ENCODE measurements at regions not wholly inside any gene's neighbourhood (a gene's known extent, or its start where the extent isn't known, plus 50 kb on each side); places are given as distances from the start of the nearest gene placed in this dataset.
"Not testable (repeated sequence)": the region's sequence is repeated elsewhere in the genome, so short reads cannot be mapped to it uniquely, and the experiment has no call there.

- H3K27me3 Mint-ChIP-seq: peaks cover 9 to 11% of the 10 kb centered on the region in 2 donors
- DNase-seq: no peak
- ATAC-seq (replicated peaks): no peak
- H3K4me3 Mint-ChIP-seq: no peak overlapping the region
- no peaks in the 10 kb centered on the region for H3K9me3 Mint-ChIP-seq
- H3K36me3 Mint-ChIP-seq (ENCODE audit: insufficient read depth): no peaks in the 10 kb centered on the region
- no peak overlapping the region for H3K27ac Mint-ChIP-seq
- peaks cover 0 to 5% of the 10 kb centered on the region in 2 donors for H3K4me1 Mint-ChIP-seq (ENCODE audit: low read depth in 2 of 2)
Measured at GRCh38 chr10:32187686-32188085, 131.5 kb upstream of the KIF5B start.

- H3K36me3 Mint-ChIP-seq (ENCODE audit: insufficient read depth); DNase-seq; ATAC-seq (replicated peaks); H3K27ac Mint-ChIP-seq; H3K9me3 Mint-ChIP-seq; H3K4me3 Mint-ChIP-seq; H3K4me1 Mint-ChIP-seq (ENCODE audit: low read depth in 2 of 2): not testable (repeated sequence)
- peaks cover 9 to 11% of the 10 kb centered on the region in 2 donors for H3K27me3 Mint-ChIP-seq
Measured at GRCh38 chr10:32183652-32184051, 127.4 kb upstream of the KIF5B start.

- no peaks in the 10 kb centered on the region for H3K4me1 Mint-ChIP-seq (ENCODE audit: low read depth in 2 of 2)
- peaks cover 3% of the 10 kb centered on the region for H3K36me3 Mint-ChIP-seq (ENCODE audit: insufficient read depth)
- ATAC-seq (replicated peaks) (no peak), DNase-seq (no peak)
- H3K9me3 Mint-ChIP-seq: no peaks in the 10 kb centered on the region
- H3K27ac Mint-ChIP-seq: no peak overlapping the region
- peaks cover 9% of the 10 kb centered on the region in 2 donors for H3K27me3 Mint-ChIP-seq
- no peak overlapping the region for H3K4me3 Mint-ChIP-seq
Measured at GRCh38 chr10:32182476-32182875, 126.3 kb upstream of the KIF5B start.

GRCh38 chr10:32180390-32181280 lies 124.4 kb upstream of the KIF5B start:
- Mint-ChIP-seq H3K36me3 (ENCODE audit: insufficient read depth) (peaks cover 3% of the 10 kb centered on the region), H3K4me3 (no peak overlapping the region), H3K27ac (no peak overlapping the region), H3K4me1 (ENCODE audit: low read depth in 2 of 2) (no peaks in the 10 kb centered on the region), H3K27me3 (peaks cover 5 to 9% of the 10 kb centered on the region in 2 donors), H3K9me3 (no peaks in the 10 kb centered on the region)
- ATAC-seq (replicated peaks) (no peak), DNase-seq (no peak)

- DNase-seq (no peak), ATAC-seq (replicated peaks) (no peak)
- Mint-ChIP-seq H3K27ac (no peak overlapping the region), H3K27me3 (peaks cover 5 to 8% of the 10 kb centered on the region in 2 donors), H3K4me3 (no peak overlapping the region), H3K9me3 (no peaks in the 10 kb centered on the region), H3K36me3 (ENCODE audit: insufficient read depth) (peaks cover 3% of the 10 kb centered on the region), H3K4me1 (ENCODE audit: low read depth in 2 of 2) (no peaks in the 10 kb centered on the region)
Measured at GRCh38 chr10:32179836-32180235, 123.6 kb upstream of the KIF5B start.

GRCh38 chr10:32177594-32177993 lies 121.4 kb upstream of the KIF5B start:
- not testable (repeated sequence) for H3K36me3 Mint-ChIP-seq (ENCODE audit: insufficient read depth); ATAC-seq (replicated peaks); H3K27me3 Mint-ChIP-seq; H3K9me3 Mint-ChIP-seq; H3K27ac Mint-ChIP-seq; H3K4me3 Mint-ChIP-seq; H3K4me1 Mint-ChIP-seq (ENCODE audit: low read depth in 2 of 2); DNase-seq

- Mint-ChIP-seq H3K27me3 (peaks cover 0 to 5% of the 10 kb centered on the region in 2 donors), H3K4me3 (no peak overlapping the region), H3K36me3 (ENCODE audit: insufficient read depth) (peaks cover 3% of the 10 kb centered on the region), H3K4me1 (ENCODE audit: low read depth in 2 of 2) (no peaks in the 10 kb centered on the region), H3K27ac (no peak overlapping the region), H3K9me3 (no peaks in the 10 kb centered on the region)
- DNase-seq: no peak
- ATAC-seq (replicated peaks): no peak
Measured at GRCh38 chr10:32175629-32176028, 119.4 kb upstream of the KIF5B start.

GRCh38 chr10:32174349-32174893 lies 118.2 kb upstream of the KIF5B start:
- ATAC-seq (replicated peaks): no peak
- H3K27me3 Mint-ChIP-seq: peaks cover 0 to 11% of the 10 kb centered on the region in 2 donors
- no peak for DNase-seq
- no peak overlapping the region for H3K27ac Mint-ChIP-seq
- H3K36me3 Mint-ChIP-seq (ENCODE audit: insufficient read depth): peaks cover 3% of the 10 kb centered on the region
- no peak overlapping the region for H3K4me3 Mint-ChIP-seq
- H3K4me1 Mint-ChIP-seq (ENCODE audit: low read depth in 2 of 2): no peaks in the 10 kb centered on the region
- no peaks in the 10 kb centered on the region for H3K9me3 Mint-ChIP-seq

GRCh38 chr10:32171204-32171603 lies 115.0 kb upstream of the KIF5B start:
- no peak for DNase-seq
- no peaks in the 10 kb centered on the region for H3K36me3 Mint-ChIP-seq (ENCODE audit: insufficient read depth)
- ATAC-seq (replicated peaks): no peak
- peaks cover under 1 to 15% of the 10 kb centered on the region in 2 donors for H3K27me3 Mint-ChIP-seq
- no peaks in the 10 kb centered on the region for H3K9me3 Mint-ChIP-seq
- H3K27ac Mint-ChIP-seq: no peak overlapping the region
- no peaks in the 10 kb centered on the region for H3K4me1 Mint-ChIP-seq (ENCODE audit: low read depth in 2 of 2)
- no peak overlapping the region for H3K4me3 Mint-ChIP-seq

- Mint-ChIP-seq H3K36me3 (ENCODE audit: insufficient read depth) (no peaks in the 10 kb centered on the region), H3K27ac (no peak overlapping the region), H3K27me3 (peaks cover 17 to 20% of the 10 kb centered on the region in 2 donors), H3K4me1 (ENCODE audit: low read depth in 2 of 2) (no peaks in the 10 kb centered on the region), H3K9me3 (no peaks in the 10 kb centered on the region), H3K4me3 (no peak overlapping the region)
- ATAC-seq (replicated peaks) (no peak), DNase-seq (no peak)
Measured at GRCh38 chr10:32169556-32169955, 113.3 kb upstream of the KIF5B start.

- H3K9me3 Mint-ChIP-seq: no peaks in the 10 kb centered on the region
- ATAC-seq (replicated peaks) (no peak), DNase-seq (no peak)
- no peaks in the 10 kb centered on the region for H3K36me3 Mint-ChIP-seq (ENCODE audit: insufficient read depth)
- no peak overlapping the region for H3K4me3 Mint-ChIP-seq
- H3K27me3 Mint-ChIP-seq: peaks cover 19 to 23% of the 10 kb centered on the region in 2 donors
- no peak overlapping the region for H3K27ac Mint-ChIP-seq
- no peaks in the 10 kb centered on the region for H3K4me1 Mint-ChIP-seq (ENCODE audit: low read depth in 2 of 2)
Measured at GRCh38 chr10:32167450-32167849, 111.2 kb upstream of the KIF5B start.

GRCh38 chr10:32166365-32166764 lies 110.1 kb upstream of the KIF5B start:
- DNase-seq (no peak), ATAC-seq (replicated peaks) (no peak)
- H3K9me3 Mint-ChIP-seq: no peaks in the 10 kb centered on the region
- no peaks in the 10 kb centered on the region for H3K4me1 Mint-ChIP-seq (ENCODE audit: low read depth in 2 of 2)
- peaks cover 19 to 23% of the 10 kb centered on the region in 2 donors for H3K27me3 Mint-ChIP-seq
- no peak overlapping the region for H3K4me3 Mint-ChIP-seq
- H3K36me3 Mint-ChIP-seq (ENCODE audit: insufficient read depth): no peaks in the 10 kb centered on the region
- H3K27ac Mint-ChIP-seq: no peak overlapping the region

- Mint-ChIP-seq H3K4me1 (ENCODE audit: low read depth in 2 of 2) (no peaks in the 10 kb centered on the region), H3K27me3 (peaks cover 29 to 32% of the 10 kb centered on the region in 2 donors), H3K27ac (no peak overlapping the region), H3K36me3 (ENCODE audit: insufficient read depth) (no peaks in the 10 kb centered on the region), H3K4me3 (no peak overlapping the region), H3K9me3 (no peaks in the 10 kb centered on the region)
- ATAC-seq (replicated peaks) (no peak), DNase-seq (no peak)
Measured at GRCh38 chr10:32163762-32164148, 107.5 kb upstream of the KIF5B start.

GRCh38 chr10:32163071-32163761 lies 107.0 kb upstream of the KIF5B start:
- DNase-seq: no peak
- no peaks in the 10 kb centered on the region for H3K4me1 Mint-ChIP-seq (ENCODE audit: low read depth in 2 of 2)
- no peak overlapping the region for H3K27ac Mint-ChIP-seq
- H3K4me3 Mint-ChIP-seq: no peak overlapping the region
- H3K9me3 Mint-ChIP-seq: no peaks in the 10 kb centered on the region
- no peak for ATAC-seq (replicated peaks)
- H3K36me3 Mint-ChIP-seq (ENCODE audit: insufficient read depth): no peaks in the 10 kb centered on the region
- peaks cover 29 to 35% of the 10 kb centered on the region in 2 donors for H3K27me3 Mint-ChIP-seq
